ENCODE measurements at regions not wholly inside any gene's neighbourhood (a gene's known extent, or its start where the extent isn't known, plus 50 kb on each side); places are given as distances from the start of the nearest gene placed in this dataset.

DNA sequence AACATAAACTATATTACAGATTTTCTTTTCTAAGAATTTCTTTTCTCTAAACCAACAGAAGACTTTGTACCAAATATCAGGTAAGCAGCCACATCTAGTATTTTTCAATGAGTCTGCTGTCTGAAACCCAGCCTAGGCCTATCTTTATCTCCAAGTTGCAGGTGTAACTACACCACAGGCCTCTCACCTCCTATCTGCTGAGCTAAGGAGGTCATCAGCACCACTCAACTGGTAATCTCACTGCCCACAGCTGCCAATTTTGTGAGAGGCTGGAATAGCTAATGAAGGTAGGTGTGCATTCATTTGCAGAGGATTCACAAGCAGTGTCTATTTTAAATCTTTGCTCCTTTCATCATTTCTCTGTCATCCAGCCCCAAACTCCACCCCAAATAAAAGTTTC lies 584.8 kb downstream of the HDGFL1 start:
- no peak for DNase-seq (ENCODE audit: low spot score)

DNA sequence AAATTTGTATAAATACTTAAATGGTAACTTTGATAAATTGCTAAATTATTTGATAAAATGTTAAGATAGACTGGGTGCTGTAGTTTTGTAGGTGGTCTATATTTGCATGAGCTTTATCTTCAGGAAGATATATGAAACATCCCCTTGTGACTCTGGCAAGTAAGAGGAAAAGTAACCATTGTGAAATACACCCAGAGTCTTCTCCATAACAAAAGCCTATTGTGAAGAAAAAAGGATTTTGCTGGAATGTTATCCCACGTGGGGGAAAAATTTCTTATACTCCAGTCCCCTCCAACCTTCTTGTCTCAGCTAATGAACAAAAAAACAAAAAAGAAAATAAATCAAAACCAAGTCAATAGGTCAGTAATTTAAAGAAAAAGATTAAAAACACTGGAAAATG lies 600.7 kb downstream of the HDGFL1 start:
- DNase-seq (ENCODE audit: low spot score) = no peak

DNA sequence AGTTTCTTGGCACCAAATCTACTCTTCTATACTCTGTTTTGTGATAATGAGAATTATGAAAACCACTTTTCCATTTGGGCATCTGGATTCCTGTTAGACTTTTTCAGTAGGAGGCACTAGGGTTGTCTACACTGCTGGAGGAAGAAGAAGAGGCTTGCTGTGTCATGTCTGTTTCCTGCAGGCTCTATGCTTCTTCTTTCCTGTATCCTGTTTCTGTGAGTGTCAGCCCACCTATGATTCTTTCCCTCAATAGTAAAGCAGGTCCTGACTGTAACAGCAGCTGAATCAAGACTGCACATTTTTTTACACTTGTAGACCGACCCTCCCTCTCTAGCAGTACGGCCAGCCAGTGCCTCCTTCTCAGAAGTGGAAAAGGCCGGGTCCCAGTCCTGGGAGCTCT lies 603.9 kb downstream of the HDGFL1 start:
- DNase-seq (ENCODE audit: low spot score) = no peak

DNA sequence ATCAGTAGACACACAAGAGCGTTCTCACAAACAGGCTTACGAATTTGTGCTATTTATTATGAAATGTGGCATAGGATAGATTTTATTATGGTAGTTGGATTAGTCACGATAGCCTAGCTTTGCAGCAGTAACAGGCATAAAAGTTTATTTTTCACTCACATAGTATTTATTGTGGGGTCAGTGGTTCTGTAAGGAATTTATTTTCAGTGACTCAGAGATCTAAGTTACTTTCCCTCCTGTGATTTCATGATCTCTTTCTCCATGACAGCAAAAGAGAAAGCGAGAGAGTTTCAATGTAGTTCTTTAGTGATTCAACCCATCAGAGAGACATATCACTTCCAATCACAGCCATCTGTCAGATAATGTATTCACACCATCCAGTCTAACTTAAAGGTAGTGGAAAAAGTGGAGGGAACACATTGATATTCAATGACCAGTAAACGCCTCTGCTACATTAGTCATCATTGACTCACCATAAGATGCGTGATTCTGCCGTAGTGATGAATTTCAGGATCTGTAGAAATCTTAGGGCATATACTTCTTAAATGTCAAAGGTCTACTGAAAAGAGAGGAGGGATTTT lies 605.5 kb downstream of the HDGFL1 start:
- peak; percentile 39 for DNase-seq (ENCODE audit: low spot score)

DNA sequence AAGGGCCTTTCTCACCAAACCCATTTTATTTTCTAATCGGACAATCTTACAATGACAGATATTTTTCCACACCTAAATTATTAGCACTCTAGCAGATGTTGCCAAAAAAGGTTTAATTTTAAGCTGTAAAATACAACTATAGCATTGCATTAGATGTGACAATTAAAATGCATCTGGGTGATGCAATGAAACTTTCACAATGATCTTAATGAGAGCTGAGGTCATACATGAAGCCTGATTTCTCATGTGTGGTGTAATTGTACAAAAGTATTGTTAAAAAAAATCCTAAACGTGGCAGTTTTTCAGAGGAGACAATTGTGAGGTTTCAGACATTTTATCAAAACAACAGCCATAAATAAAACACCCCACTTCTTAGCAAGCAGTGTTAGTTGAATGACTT lies 606.0 kb downstream of the HDGFL1 start:
- no peak for DNase-seq (ENCODE audit: low spot score)

DNA sequence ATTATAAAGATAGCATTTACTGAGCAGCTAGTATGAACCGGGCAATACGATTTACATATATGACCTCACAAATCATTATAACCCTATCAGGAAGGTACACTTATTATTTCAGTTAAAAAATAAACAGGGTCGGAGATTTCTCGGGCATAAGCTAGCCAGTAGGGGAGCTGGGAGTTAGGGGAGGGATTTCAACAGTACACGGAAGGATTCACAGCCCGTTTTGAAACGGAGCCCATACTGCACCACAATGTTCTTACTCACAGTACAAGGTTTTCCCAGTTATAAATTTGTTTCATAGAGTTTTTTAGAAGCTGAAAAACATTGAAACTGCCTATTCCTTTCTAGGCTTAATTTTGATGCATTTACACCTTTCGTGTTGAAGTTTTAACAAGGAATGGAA lies 607.1 kb downstream of the HDGFL1 start:
- DNase-seq (ENCODE audit: low spot score) = no peak

DNA sequence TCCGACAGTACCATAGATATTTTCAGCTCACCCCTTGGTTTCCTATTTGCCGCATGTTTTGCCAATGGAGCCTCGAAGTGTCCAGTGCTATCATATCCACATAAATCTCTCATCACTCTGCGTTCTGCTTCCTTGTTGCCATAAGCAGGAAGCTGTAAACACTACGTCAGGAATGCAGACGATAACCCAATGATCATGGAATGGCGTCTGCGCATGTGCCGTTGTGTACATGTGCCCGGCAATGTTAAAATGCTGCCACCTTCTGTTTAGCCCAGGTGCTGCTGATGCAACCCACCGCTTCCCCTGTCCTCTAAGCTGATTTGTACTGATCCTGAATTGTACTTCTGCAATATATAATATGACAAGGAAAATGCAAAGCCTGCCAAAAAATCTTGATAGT lies 607.5 kb downstream of the HDGFL1 start:
- no peak for DNase-seq (ENCODE audit: low spot score)

DNA sequence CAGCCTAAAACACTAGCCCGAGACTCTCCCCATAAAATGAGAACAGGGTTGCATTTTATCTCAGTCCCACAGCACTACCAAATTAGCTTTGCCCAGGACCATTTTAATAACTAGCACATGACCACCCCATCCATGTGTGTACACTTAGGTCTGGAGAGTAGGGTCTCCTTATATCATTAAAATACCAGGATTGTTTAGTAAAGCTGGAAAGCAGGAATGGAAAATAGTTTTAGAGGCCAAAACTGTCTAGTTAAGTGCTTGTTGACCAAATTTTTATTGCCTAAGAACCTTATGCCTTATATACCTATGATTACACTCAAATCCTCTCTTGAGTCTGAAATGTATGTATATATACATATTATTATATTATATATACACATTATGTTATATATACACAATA lies 608.4 kb downstream of the HDGFL1 start:
- DNase-seq (ENCODE audit: low spot score) = no peak

DNA sequence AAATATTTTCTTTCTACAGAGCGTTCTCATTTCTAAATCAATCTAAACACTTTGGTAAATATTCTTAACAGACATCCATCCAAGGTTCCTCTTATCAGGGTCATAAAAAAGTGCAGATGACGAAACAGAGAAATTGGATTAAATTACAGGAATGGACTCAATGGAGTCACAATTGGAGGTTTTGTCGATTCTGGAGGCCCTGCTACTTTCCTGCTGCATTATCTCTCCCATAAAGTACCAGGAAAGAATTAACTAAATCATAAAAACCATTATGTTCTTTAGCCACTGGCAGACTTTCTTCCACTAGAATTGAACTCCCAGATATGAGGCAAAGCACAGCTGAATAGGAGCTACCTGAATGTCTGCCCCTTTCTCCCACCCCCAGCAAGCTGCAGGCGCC lies 610.6 kb downstream of the HDGFL1 start:
- no peak for DNase-seq (ENCODE audit: low spot score)

DNA sequence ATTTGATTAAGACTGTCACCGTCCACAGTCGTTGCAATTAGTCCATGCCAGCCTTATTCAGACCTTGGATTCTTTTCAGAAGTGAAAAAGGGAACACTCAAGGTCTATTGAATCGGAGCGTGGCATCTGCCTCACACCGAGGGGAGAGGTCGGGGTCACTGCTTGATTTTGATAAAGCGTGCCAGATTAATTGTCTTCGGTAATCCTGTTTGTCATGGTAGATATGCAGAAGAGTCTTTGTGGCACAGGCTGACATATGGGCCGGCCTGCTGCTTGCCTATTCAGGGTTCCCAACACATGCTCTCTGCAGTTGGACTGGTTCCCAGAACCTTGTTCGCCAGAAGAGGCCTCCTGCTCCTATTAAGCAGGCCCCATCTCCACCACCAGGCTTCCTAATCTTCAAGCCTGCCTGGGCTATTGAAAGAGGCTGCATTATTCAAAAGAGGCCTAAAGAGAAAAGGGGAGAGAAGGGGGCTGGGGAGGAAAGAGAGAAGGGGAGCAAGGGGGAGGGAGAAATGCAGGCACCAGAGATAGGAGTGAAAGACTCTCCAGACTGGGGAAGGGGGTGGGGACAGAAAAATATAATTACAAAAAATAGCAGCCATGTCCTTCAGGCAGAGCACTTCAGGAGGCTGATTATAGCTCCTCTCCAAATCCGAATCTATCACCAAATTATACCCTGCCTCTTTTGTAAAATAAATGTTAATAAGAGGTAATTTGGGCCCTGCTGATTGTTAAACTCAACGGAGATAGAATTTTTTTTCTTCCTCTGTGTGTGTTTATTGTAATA lies 611.3 kb downstream of the HDGFL1 start:
- DNase-seq (ENCODE audit: low spot score) = peak; percentile 17

DNA sequence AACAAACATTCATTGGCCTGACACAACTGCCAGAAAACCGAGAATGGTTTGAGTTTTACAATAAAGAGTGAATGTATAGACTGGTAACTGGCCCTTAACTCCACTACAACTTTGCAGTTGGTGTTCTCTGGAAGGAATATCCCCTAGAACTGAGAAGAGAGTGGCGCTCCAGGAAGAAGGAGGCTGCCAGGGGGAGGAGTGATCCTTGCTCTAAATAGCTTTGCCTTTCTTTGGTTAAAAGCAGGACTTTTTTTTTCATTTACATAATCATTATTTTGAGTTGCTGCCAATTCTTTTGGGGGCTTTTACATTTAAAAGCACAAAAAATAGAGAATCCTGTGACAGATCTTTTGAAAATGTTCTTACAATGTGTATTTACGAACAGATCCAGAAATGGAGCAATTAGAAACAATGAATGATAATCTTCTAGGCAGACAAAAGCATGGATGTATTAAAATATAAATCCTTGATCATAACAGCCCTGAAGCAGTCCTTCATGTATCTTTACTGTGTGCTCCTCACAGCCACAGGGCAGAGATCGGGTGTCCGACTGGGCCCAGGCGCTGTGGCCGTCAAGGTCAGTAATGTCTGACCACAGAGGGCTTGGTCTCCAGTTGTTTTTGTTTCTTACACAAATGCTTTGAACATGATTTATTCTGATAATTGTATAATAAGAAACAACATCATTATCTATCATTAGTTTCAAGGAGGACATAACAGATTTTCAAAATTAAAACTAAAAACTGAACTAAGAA lies 612.2 kb downstream of the HDGFL1 start:
- no peak for DNase-seq (ENCODE audit: low spot score)

DNA sequence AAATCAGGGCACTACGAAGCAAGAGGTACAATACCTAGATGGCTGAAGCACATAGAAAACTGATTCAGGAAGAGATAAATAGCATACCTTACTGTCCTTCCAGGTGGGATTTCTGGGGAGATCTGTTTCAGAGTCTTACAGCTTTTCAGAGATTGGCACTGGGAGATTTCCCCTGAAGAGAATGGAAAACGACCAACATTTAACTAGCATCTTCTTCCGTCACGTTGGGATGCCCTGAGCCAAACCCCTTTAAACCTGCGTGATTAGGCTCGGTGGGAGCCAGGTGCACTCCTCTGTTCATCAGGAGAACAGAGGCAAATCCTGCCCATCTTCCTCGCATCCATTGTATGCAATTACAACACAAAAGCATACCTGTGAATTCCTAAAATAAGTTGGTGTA lies 614.5 kb downstream of the HDGFL1 start:
- no peak for DNase-seq (ENCODE audit: low spot score)

DNA sequence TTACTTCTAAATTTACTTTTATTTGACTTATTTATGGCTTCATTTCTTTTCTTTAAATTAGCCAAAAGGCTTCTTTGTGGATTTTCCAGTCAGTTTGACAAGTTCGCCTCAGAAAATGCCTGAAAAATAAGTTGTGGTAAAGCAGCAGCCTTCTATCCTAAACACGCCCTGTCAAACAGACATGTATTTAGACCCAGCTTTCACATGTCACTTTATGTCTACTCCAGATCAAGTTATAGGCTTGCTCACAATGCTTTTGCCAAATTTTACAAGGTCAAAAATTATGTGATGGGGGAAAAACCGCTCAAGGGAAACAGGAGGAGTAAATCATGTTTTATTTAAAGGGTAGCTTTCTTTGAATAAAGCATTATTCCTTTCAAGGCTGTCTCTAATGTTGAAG lies 615.0 kb downstream of the HDGFL1 start:
- no peak for DNase-seq (ENCODE audit: low spot score)

DNA sequence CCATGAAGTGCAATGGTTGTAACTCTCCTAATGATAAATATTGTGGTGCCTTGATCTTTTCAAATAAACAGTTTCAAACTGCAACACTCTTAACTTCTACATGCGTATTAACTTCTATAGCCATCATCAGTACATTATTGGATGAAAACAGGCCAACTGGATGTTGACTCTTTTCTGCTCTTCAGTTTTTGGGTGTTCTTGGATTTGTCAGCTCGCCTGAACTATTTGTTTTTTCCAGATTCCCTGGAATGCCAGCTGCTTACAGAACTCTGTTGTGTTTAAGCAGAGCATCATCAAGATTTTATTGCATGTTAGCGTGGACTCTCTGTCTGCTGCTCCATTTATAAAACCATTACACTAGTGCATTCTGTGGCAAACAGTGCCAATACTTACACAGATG lies 626.1 kb downstream of the HDGFL1 start:
- DNase-seq (ENCODE audit: low spot score) = no peak

DNA sequence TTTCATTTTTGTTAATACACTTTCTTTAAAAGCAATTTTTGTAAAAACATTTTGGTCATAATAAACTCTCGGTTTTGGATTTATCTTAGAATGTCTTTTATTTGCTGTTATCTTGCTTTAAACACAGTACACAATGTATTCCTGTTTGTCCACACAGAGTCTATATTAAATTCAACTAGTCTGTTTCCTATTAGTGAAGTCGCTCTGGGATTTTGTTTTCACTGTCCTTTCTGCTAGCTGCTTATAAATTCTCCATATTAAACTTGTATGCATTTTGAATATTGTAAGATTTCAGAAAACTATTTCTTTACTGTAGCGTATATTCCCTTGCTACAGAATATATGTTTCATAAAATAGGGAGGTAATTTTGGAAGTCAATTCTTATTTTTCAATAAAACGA lies 630.2 kb downstream of the HDGFL1 start:
- DNase-seq (ENCODE audit: low spot score) = no peak

DNA sequence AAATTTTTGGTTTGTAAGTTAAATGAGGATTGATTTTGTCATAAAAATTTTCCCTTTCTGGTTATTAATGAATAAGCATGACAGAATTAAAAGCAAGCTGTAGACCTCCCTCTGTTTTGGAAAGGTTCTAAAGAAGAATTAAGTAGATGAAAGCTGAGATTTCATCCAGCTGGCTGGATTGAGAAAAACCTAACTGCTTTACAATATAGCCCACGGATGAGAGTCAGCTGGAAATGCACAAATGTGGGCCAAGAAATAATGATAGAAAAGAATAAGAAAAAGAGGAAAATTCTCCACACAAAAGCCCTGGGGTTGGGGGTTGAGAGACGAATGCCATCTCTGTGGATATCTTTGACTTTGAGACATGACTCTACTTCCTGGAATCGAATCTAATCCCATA lies 631.6 kb downstream of the HDGFL1 start:
- no peak for DNase-seq (ENCODE audit: low spot score)

DNA sequence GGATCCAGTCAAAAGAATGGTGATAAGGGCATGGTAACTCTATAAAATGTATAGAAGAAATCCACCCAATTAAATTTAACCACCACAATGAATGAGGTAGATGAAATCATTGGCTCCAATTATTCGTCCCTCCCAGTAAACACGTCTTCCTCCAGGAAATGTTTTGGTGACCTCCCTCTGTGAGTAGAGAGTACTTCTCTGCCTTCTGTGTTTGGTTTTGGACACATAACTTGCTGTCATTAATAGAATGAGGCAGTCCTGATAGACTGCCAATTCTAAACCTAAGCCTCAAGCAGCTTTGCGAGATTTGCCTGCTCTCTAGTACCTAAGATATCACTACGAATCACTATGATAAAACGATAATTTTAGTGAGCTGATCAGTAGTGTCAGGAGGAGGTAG lies 632.8 kb downstream of the HDGFL1 start:
- no peak for DNase-seq (ENCODE audit: low spot score)

DNA sequence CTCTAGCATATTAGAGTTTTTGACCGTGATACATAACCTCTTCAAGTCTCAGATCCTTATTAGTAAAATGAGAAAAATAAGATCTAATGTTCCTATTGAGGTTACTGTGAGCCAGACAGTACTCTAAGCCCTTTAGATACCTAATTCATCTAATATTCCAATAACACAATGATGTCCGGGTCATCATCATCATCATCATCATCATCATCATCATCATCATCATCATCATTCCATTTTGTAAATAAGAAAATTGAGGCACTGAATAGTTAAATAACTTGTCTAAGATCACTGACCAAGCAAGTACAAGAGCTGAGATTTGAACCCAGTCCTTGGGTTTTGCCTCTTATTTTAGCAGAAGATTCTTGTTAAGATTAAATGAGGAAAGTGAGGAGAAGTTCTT lies 643.0 kb downstream of the HDGFL1 start:
- DNase-seq (ENCODE audit: low spot score) = no peak

DNA sequence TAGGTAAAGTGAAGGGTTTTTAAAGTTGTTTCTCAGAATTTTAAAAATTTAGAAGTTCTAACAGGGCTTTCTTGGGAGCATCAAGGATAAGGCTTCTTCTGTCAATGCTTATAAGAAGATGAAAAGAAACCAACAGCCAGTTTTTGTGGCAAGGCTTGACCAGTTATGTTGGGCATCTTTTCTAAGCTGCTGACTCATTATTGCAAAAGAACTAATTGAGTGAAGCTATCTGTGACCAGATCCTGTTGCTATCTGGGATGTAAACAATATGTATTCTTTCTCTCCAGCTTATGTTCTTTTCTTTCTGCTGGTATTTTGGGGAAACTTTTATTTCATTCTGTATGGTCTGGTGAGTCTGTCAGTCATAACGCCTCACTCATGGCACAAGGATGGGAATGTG lies 643.8 kb downstream of the HDGFL1 start:
- DNase-seq (ENCODE audit: low spot score) = no peak

DNA sequence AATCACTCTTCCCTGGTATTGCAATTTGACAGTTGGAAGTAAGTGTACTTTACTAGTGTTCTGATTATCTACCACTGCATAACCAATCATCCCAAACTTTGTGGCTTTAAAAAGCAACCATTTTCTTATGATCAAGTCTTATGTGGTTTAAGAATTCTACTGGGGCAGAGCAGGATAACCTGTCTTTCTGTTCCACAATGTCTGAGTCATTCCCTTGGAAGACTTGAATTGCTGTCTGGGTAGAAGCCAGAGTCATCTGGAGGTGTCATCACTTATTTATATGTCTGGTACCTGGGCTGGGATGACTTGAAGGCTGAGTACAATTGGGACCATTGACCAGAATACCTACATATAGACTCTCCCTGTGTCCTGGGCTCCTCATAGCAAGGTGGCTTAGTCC lies 644.3 kb downstream of the HDGFL1 start:
- DNase-seq (ENCODE audit: low spot score) = no peak

DNA sequence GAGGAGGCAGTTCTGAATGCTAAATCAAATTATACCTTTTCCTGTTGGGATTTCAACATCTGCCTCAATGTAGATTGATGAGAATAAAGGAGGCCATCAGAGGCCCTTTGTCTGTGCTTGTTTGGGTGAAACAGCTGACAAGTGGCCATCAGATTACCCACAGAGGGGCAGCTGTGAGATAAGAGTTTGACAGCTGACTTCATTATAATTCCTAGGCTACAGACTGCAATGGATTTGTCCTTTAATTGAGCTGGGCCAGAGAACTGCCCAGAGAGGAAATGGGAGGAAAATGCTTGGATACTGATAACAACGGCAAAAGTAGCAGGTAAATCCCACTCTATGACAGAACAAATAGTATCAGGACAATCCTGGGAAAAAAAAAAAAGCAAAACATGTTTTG lies 649.4 kb downstream of the HDGFL1 start:
- no peak for DNase-seq (ENCODE audit: low spot score)

DNA sequence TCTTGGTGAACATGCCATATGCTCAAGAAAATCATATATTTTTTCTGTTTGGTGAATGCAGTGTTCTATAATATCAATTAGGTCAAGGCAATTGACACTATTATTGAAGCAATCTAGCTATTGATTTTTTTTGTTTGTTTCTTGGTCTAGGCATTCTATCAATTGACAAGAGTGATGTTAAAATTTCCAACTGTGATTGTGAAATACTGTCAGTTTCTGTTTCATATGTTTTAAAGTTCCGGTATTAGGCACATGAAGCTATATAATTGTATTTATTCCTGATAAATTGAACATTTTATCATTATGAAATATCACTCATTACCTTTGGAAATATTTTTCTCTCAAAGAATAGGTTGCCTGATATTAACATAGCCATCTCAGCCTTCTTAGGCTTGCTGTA lies 653.4 kb downstream of the HDGFL1 start:
- DNase-seq (ENCODE audit: low spot score) = no peak

DNA sequence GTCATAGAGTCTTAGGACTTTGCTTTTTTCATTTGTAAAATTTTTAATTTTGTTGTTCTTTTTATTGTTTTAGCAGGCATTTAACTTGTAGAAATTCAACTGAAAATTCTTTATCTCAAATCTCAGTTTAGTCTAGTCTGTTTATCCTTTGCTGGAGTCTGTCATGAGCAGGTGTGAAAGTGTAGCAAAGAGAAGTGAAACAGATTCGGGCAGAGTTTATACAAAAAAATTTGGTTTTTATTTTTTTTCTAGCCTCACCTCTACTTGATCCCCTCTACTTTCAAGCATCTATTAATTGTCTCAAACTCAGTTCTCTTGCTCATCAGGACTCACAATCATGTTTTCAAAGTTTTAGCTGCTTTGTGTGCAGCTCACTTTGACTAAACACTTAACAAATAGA lies 655.2 kb downstream of the HDGFL1 start:
- no peak for DNase-seq (ENCODE audit: low spot score)
